ENCODE measurements at regions not wholly inside any gene's neighbourhood (a gene's known extent, or its start where the extent isn't known, plus 50 kb on each side); places are given as distances from the start of the nearest gene placed in this dataset.
"Not testable (repeated sequence)": the region's sequence is repeated elsewhere in the genome, so short reads cannot be mapped to it uniquely, and the experiment has no call there.

DNA sequence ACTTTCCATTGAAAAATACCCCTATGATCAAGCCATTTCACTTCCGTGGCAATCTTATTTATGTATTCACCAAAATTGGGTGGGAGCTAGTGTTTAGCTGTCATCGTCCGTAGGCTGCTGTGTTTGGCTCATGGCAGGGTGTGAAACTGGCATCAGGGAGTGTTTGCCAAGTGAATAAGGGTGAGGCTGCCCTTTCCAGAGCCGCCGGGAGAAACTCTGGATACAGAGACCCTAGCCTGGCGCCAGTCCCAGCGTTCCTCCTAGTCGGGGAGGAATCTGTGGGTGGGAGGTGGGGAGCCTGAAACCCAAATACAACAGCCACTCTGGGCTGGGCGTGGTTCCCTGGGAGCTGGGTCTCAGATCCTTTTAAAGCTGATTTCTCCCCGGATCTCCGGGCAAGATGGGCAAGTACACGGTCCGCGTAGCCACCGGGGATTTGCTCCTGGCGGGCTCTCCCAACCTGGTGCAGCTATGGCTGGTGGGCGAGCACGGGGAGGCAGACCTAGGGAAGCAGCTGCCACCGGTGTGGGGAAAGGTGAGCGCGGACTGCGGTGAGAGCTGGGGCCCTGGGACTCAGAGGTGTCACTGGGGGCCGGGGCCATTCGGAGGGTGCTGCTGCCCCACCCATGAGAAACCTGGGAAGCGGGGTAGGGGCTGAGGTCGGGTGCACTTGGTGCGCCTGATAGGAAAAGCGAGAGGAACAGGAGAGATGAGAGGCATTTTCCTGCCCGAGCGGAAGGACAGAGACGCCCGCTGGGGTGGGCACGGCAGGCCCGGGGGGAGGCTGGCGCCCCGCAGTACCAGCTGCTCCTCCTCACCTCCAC is 62.1 kb upstream of the TEKT1 start:
- no peak for DNase-seq

DNA sequence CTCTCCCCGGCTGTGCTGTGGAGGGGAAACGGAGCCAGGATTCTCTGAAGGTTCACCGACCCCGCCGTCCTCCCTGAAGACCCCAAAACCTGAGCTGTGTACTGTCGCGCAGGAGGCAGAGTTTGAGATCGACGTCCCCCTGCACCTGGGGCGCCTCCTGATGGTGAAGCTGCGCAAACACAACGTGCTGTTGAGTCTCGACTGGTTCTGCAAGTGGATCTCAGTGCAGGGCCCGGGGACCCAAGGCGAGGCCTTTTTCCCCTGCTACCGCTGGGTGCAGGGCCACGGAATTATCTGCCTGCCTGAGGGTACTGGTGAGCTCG is 62.6 kb upstream of the TEKT1 start:
- DNase-seq: no peak

DNA sequence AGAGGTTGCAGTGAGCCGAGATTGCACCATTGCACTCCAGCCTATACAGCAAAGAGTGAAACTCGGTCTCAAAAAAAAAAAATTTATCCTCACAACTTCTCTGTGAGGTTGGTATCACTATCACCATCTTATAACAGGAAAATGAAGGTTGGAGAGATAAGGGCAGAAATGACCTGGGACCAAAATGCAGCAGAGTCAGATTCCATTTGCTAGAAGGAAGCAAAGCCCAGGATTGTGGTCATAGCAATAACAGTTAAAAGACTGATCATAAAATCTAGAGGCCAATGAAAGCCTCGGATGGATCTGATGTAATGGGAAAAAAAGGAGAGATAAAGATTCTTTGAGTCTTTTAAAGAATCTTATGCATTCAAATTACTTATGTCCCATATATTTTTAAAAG is 69.6 kb upstream of the TEKT1 start:
- no peak for DNase-seq

DNA sequence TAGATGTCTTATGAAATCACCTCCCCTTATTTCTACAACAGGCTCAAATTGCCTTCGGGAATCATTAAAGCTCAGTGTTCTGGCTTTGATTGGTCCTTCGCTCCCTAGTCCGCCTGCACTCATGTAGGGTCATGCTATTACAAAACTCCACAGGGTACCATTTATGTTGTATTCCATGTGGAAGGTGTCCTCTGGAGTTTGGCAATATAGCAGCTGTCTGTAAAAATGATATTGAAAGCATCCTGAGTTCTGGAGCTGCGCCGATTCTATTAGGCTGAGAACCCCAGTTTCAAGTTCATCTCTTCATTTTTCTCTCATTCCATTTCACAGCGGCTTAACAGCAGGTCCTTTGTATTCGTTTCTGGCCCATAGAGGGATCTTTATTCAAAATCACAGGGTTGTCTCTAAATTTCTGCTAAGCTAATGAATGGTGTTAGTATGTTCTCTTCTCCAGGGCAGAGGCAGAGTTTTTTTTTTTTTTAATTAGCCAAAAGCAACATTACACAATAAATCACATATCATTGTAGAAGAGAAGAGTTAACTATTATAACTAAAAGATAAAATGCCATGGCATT is 71.9 kb upstream of the TEKT1 start:
- DNase-seq: no peak

DNA sequence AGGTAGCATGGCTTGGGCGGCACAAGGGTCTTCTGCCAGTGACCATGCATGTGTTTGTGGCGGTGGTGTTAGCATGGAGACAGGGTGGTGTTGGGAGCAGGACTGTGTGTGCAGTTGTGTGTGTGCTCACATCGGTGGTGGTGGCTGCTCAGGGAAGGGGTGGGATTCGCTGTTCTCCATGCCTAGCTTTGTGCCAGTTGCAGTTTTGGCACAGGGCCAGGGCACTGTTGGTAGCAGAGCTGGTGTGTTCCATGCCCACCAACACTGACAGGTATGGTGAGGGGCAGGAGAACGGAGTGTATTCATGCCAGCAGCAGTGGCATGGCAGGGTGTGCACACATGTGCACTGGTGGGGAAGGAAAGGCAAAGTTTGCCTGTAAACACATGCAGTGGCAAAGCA is 77.3 kb upstream of the TEKT1 start:
- DNase-seq: no peak

DNA sequence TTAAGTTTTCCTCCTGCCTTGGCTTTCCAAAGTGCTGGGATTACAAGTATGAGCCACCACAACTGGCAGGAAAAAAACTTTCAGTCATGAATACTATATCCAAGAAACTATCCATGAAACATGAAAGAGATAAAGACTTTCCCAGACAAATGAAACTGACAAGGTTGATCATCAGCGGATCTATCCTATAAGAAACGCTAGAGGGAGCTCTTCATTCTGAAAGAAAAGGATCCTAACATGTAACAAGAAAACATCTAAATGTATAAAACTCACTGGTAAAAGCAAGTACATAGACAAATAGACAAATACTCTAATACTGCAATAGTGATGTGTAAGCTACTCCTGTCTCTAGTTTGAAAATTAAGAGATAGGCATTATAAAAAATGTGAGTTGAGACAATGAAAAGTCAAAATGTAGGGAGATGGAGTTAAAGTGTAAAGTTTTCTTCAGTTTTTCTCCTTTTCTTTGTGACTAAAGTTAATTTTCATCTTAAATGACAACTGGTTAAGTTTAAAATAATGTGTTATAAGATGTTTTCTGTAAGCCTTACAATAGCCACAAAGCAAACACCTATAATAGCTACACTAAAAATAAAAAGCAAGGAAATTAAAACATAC is 79.6 kb upstream of the TEKT1 start:
- no peak for DNase-seq

DNA sequence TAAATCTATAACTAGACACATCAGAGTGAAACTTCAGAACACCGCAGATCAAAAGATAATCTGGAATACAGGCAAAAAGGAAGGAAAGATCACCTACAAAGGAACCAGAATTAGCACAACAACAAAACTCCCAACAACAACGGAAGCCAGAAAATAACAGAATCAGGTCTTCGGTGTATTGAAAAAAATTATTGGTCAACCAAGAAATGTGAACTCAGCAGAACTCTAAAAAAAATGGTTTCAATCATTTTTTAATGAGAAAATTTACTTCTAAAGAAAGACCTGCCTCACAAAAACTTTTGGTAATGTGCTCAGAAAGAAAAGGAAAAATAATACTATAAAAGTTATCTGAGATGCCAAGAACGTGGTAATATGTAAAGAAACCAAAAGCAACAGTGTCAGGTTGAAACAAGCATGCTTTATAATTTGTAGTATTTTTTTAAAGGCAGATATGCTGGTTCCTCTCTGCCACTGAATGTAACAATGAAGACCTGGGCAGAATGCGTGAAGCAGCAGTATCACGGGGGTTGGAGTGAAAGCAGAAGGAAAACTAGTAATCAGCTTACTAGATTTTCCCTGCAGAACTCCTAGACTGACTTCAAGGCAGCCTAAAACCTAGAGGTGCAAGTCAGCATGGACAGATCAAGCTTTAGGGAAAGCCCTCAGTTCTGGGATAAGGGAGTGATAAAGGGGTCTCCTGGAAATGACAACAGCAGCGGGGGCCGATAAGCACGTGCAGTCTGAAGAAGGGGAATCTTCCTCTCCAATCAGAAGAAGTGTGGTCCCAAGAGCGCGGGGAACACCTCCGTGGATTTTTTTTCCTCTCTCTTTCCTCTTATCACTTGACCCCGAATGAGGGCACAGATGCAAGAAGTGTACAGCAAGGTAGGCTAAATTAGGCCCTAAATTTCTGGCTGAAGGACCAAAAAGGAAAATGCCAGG is 80.9 kb upstream of the TEKT1 start:
- DNase-seq: no peak

DNA sequence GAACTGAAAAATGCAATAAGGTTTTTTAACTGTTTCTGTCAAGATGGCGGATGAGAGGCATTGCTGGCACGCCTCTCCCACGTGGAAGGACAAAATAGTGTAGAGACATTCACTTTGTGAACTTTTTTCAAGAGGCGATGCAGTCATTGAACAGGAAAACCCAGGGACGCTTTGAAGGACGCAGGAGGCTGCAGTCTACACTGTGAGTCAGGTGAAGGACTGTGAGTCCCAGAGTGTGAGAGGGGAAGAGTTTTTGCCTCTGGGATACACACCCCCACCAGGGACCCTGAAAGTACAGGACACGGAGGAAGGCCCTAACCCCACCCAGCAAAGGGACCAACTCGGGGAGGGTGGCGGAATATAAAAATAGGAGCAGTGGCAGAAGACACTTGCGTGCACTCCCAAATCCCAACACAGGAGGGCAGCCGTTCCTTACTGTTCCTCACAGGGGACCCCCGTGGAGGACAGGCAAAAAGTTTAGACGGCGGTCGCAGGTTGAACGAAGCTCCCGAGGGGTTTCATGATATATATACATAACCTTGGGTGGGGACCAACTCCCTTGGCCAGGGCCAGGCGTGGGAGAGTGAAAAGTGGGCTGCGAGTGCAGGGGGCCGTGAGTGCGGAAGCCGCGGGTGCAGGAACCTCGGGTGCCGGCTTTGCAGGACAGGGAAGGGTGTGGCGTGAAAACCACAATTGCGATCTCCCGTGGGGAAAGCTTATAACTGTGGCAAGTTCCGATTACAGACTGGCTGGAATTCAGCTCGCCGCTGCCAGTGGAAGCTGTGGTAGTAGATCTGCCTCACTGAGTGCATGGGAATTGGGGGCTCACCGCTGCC is 82.0 kb upstream of the ALOX12 start:
- DNase-seq: peak; percentile 89

DNA sequence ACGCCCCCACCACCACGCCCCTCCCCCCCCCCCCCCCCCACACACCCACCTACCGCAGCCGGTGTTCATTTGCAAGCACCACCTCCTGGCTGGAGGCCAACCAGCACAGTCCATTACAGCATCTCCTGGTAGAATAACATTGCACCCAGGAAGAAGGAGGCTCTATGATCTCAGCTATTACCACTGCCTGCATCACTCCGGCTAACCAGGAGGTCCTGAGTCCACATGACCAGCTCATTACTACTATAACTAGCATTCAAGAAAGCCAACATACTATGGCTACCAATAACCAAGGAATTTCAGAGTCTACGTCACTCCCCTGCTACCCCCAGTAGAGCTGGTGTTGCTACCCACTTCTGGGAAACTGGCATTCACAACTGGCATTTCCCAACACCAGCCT is 81.1 kb upstream of the ALOX12 start:
- DNase-seq: no peak

DNA sequence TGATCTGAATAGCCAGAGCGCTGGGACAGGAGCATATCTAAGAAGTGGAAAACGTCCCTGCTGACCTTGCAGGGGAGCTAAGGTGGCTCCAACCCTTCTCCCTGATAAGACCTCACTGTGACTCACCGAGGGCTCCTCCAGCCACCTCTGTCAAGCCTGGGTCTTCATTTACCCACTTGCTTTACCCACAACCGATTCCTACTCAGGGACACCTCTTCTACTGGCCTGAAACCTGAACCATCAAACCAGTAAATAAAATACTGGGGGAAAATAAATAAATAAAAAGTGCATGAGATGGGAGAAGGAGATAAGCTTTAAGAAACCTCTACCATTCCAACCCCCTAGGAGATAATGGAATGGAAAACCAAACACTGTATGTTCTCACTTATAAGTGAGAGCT is 80.2 kb upstream of the ALOX12 start:
- DNase-seq: no peak

DNA sequence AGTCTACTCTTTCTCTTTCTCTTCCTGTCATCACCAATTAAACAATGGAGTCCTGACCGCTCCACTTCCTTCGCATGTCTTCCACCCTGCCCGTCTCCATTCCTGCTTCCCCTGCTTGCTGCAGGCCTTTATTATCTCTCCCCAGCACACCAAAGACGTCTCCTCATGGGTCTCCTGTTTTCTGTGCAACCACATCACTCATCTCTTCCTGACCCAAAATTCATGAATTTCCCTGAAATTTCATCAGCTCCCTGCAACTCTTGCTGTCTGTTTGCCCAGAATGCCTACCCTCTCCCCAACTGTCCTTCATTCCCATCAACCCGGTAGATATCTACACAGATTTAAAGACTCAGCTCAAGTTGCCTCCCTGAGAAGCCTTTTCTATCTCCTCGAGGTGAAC is 76.7 kb upstream of the ALOX12 start:
- DNase-seq: no peak

DNA sequence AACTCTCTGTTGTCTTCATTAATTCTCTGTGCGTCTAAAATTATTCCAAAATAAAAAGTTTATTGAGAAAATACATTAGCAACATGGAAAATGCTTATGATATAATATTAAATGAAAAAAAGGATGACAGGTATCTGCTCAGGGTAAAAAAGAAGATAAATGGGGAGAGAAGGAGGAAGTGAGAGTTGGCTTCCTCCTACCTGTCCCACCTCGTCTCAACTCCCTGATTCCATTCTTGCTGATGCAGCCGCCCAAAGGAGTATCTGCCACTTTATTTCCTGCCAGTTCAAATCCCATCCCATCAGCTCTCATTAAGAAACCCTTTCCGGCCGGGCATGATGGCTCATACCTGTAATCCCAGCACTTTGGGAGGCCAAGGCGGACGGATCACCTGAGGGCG is 72.5 kb upstream of the ALOX12 start:
- no peak for DNase-seq

DNA sequence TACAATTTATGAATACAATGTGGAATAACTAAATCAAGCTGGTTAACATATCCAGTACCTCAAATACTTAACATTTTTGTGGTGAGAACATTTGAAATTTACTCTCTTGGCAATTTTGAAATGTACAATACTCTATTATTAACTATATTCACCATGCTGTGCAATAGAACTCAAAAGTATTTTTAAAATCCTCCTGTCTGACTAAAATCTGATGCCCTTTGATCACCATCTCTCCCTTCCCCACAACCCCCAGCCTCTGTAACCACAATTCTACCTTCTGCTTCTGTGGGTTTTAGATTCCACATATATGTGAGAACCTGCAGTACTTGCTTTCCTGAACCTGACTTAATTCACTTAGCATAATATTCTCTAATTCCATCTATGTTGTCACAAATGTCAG is 71.6 kb upstream of the ALOX12 start:
- DNase-seq: no peak

DNA sequence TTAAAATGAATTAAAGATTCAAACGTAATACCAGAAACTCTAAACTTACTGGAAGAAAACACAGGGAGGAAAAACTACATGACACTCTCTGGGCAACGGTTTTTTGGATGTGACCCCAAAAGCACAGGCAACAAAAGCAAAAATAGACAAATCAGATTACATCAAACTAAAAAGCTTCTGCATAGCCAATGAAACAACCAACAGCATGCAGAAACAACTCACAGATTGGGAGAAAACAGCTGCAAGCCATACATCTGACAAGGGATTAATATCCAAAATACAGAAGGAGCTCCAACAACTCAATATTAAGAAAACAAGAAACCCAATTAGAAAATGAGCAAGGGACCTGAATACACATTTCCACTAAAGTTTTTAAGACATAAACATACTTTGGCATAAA is 69.2 kb upstream of the ALOX12 start:
- no peak for DNase-seq

DNA sequence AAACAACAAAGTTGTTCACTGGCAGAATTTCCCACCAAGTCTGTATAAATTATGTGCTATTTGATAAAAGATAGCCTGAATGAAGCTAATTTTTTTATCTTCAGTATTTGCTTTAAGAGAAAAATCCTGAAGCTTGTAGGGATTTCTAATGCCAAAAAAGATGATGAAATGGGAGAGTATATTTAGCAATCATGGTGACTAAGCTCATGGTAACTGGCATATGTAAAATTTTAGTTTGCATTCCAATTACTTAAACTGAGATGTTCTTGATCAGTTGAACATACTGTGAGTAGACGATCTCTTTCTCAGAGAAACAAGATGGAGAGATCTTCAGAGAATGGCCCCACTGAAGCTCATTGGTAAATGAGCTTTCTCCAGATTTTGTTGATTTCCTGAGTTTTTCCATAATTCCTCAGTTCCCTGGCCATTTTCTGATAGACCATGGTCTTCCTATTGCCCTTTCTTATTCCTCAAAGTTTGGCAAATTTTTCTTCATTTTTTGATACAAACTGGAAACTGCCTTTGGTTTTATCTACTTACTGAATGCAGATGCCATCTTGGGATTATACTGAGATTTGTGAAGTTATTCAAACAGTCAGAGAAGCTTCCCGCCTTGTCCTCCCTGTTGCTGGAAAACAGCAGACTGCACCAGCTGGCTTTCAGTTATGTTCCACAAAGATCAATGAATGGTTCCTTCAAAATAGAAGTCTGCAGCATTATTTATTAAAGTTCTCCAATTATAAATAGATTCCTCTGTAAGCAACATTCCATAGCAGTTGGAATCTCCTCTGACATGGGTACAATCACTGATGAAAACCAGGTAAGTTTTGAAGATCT is 68.3 kb upstream of the ALOX12 start:
- DNase-seq: no peak

DNA sequence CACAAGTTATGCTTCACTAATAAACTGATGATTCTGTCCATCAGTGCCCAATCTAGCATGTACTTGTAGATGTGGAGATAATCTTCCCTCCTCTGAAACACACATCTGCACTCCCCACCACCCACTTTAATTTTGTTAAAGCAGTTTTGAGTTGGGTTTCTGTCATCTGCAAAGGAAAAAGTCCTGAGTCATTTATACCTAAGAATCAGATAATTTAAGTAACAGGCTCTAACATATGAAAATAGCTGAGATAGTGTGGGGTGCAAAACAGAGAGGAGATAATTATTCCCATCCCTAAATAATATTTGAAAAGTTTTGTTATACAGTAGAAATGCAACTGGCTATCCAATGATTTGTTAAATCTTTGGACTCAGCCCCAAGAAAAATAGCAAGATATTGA is 67.7 kb upstream of the ALOX12 start:
- DNase-seq: no peak

DNA sequence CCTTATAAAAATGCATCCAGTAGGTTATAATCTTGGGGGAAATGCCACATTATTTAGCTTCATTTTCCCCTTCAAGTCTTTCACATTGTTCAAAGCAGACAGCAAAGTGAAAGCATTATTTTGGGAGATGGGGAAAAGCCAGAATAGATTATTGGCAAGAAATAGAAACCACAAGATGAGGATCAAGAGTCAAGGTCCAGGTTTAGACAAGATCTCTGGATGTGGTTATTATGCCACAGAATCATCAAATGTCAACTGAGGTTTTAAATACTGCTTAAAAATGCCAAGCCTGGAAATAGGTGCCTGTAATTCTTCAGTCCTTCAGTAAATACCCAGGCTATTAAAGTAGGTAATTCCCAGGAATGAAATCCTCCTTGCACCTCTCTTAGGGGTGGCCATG is 65.1 kb upstream of the ALOX12 start:
- DNase-seq: no peak

DNA sequence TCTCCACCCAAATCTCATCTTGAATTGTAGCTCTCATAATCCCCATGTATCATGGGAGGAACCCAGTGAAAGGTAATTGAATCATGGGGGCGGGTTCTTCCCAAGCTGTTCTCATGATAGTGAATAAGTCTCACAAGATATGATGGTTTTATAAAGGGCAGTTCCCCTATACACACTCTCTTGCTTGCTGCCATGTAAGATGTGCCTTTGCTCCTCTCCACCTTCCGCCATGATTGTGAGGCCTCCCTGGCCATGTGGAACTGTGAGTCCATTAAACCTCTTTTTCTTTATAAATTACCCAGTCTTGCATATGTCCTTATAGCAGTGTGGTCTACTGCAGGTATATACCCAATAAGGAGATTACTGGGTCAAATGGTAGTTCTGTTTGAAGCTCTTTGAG is 61.3 kb upstream of the ALOX12 start:
- DNase-seq: not testable (repeated sequence)

DNA sequence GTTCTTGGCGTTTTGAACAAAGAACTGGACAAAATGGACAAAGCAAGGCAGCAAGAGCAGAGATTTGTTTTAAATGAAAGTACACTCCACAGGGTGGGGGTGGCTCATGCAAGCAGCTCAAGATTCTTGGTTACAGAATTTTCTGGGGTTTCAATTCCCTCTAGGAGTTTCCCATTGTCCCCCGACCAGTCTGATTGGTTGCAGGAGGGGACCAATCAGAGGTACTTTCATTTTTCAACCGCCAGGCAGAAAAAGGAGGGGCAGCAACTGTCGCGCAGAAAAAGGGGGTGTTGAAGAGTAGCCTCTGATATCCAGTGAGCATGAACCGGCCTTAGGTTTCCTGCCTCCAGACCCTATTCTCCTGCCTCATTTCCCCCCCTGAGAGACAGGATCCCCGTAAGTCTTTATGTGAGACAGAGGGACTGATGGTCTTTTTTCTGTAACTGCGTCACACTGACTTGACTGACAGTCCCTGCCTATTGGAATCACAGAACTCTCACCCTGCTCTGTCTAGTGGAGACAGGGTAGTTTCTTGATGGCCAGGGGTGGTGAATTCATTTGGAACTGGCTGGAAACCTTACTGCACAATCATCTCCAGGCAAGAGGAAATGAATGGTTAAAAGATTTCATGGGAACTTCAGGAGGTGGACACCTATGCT is 59.4 kb upstream of the ALOX12 start:
- no peak for DNase-seq

DNA sequence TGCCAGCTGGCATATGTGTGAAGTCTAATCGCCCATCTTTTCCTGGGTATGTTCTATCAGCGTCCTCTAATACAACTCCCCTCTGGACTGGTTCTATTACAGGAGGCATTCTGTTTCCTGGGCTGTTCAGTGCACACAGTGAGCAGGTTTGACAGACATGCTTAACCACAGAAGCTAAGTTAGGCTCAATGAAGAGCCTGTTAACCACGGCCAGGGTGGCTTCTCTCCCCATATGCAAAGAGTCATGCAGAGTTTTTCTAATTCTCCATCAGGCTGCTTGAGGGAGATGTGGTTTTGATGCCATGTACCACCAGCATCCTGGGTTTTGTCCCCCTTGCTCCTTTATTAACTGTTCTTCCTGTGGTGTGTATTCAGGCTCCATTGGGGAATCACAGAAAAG is 57.2 kb upstream of the ALOX12 start:
- no peak for DNase-seq

DNA sequence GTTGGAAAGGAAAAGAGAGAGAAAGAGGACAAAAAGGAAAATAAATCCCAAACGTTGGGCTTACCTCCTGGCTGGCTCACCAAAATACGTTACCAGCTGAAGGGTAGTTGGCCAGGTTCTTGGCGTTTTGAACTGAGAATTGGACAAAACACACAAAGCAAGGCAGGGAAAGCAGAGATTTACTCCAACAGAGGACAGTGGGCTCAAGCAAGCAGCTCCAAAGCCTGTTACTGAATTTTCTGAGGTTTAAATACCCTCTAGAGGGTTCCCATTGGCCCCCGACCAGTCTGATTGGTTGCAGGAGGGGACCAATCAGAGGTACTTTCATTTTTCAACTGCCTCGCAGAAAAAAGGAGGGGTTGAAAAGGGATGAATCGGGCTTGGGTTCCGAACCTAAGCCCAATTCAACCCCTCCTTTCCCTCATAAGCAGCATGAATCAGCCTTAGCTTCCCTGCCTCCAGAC is 55.6 kb upstream of the ALOX12 start:
- no peak for DNase-seq
